Osteocyte (in vitro differentiated cells): ENCODE measurements at regions not wholly inside any gene's neighbourhood (a gene's known extent, or its start where the extent isn't known, plus 50 kb on each side); places are given as distances from the start of the nearest gene placed in this dataset.

Source experiments
- DNase-seq: peaks from one replicate; pipeline ENCODE4 v3.0.0; 2021; ENCODE audit warnings: mixed read lengths; ENCODE audit not compliant: unreplicated experiment; ENCODE audit errors: extremely low spot score
- H3K27ac Mint-ChIP-seq: one replicate; pipeline ENCODE4 v1.8.0; 2021; ENCODE audit warnings: mild to moderate bottlenecking, mixed read lengths; ENCODE audit not compliant: unreplicated experiment
- H3K27me3 Mint-ChIP-seq: one replicate; pipeline ENCODE4 v1.8.0; 2021; ENCODE audit warnings: mixed read lengths; ENCODE audit not compliant: unreplicated experiment
- H3K36me3 Mint-ChIP-seq: one replicate; pipeline ENCODE4 v1.8.0; 2021; ENCODE audit warnings: mixed read lengths; ENCODE audit not compliant: unreplicated experiment
- H3K4me1 Mint-ChIP-seq: one replicate; pipeline ENCODE4 v1.8.0; 2021; ENCODE audit warnings: mixed read lengths; ENCODE audit not compliant: unreplicated experiment
- H3K4me3 Mint-ChIP-seq: one replicate; pipeline ENCODE4 v1.8.0; 2021; ENCODE audit warnings: mild to moderate bottlenecking, moderate library complexity, mixed read lengths; ENCODE audit not compliant: unreplicated experiment
- H3K9me3 Mint-ChIP-seq: one replicate; pipeline ENCODE4 v1.8.0; 2021; ENCODE audit warnings: mixed read lengths; ENCODE audit not compliant: unreplicated experiment
- CTCF ChIP-seq: fragments of 200-600 bp; sonication (generic); IDR thresholded peaks from 2 replicates; pipeline ENCODE4 v1.5.0; 2021; ENCODE audit warnings: antibody characterized with exemption, mild to moderate bottlenecking, moderate library complexity

DNA sequence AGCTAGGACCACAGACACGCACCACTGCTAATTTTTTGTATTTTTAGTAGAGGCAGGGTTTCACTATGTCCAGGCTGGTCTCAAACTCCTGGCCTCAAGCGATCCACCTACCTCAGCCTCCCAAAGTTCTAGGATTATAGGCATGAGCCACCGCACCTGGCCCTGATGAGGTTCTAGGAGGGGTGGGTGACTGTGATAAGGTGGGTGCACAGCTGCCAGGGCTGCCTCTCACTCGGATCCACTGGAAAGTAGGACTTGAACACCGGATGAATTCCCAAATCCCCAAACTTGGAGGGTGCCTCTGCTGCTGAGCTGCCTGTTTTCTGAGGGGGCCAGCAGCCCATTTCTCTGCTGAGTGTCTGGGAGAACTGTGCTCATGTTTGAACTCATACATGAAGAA is 68.2 kb upstream of the PARP1 start:
- peaks cover 44% of the 10 kb centered on the region for H3K27me3 Mint-ChIP-seq
- no peaks in the 10 kb centered on the region for H3K9me3 Mint-ChIP-seq
- TF ChIP-seq CTCF: no peak
- no peaks in the 10 kb centered on the region for H3K36me3 Mint-ChIP-seq
- H3K27ac Mint-ChIP-seq: no peak overlapping the region
- no peak overlapping the region for H3K4me3 Mint-ChIP-seq
- no peak for DNase-seq
- no peaks in the 10 kb centered on the region for H3K4me1 Mint-ChIP-seq

DNA sequence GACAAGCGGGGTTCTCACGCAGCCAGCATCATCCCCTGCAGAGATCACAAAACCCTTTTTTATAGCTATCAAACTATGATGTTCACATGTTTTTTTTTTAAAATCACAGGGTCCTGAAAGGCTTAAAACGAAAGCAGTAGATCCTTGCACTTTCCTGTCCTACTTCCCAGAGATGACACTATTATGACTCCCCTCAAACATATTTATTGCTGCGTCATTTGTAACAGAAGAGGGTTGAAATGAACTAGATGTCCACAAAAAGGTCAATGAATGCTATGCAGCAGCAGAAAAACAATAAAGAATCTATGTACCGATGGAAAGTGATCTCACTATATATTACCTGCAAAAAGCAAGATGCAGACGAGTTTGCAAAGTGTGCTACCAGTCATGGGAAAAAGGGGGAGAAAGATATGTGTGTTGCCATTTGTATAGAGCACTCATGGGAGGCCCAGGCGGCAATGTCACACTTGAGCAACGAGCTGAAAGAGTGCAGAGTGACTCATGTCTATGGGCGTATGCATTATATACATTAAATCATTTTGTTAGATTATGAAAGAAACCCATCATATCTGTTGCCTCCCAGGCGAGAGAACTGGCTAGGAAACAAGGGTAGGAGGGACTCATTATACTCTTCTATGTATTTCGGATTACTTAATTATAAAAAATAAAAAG is 68.9 kb upstream of the PARP1 start:
- TF ChIP-seq CTCF: no peak
- H3K27ac Mint-ChIP-seq: no peak overlapping the region

DNA sequence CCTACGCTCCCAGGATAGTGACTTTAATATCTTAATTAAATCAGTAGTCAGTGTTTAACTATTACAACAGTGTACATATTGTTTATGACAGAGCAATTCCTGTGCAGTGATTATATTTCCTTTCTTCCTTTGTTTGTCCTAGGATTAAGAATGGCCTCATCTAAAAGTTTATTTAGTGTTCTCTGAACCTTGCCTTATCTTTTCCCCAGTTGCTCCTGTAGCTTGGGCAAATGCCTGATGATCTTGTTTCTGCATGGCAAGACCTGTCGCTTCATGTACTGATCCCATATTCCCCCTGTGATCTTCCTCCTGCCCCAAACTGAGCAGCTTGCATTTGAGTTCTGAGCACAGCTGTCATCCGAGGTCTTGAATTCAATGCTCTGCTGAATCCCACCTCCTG is 69.1 kb upstream of the STUM start:
- Mint-ChIP-seq H3K4me1 (no peaks in the 10 kb centered on the region), H3K27ac (no peak overlapping the region), H3K4me3 (no peak overlapping the region), H3K9me3 (no peaks in the 10 kb centered on the region), H3K27me3 (peaks cover 52% of the 10 kb centered on the region), H3K36me3 (no peaks in the 10 kb centered on the region)
- no peak for TF ChIP-seq CTCF
- DNase-seq: no peak

More for the DNA sequence above, 68.9 kb upstream of the PARP1 start:
- H3K36me3 Mint-ChIP-seq: no peaks in the 10 kb centered on the region
- H3K4me1 Mint-ChIP-seq: no peaks in the 10 kb centered on the region
- H3K27me3 Mint-ChIP-seq: peaks cover 41% of the 10 kb centered on the region
- H3K9me3 Mint-ChIP-seq: no peaks in the 10 kb centered on the region
- DNase-seq: no peak
- H3K4me3 Mint-ChIP-seq: no peak overlapping the region

DNA sequence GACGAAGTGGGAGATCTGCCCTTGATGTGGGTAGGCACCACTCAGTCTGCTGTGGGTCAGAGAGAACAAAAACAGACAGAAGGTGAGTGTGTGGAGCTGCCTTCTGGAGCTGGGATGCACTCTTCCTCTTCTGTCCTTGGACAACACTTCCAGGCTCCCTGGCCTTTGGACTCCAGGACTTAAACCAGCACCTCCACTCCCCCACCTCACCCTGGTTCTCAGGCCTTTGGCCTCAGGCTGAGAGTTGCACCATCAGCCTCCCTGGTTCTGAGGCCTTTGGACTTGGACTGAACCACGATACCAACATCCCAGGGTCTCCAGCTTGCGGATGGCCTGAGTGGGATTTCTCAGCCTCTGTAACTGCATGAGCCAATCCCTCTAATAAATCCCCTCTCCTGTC is 68.1 kb upstream of the STUM start:
- H3K27ac Mint-ChIP-seq: no peak overlapping the region
- no peaks in the 10 kb centered on the region for H3K4me1 Mint-ChIP-seq
- H3K27me3 Mint-ChIP-seq: peaks cover 54% of the 10 kb centered on the region
- no peak for DNase-seq
- no peak for TF ChIP-seq CTCF
- H3K36me3 Mint-ChIP-seq: no peaks in the 10 kb centered on the region
- H3K4me3 Mint-ChIP-seq: no peak overlapping the region
- no peaks in the 10 kb centered on the region for H3K9me3 Mint-ChIP-seq

DNA sequence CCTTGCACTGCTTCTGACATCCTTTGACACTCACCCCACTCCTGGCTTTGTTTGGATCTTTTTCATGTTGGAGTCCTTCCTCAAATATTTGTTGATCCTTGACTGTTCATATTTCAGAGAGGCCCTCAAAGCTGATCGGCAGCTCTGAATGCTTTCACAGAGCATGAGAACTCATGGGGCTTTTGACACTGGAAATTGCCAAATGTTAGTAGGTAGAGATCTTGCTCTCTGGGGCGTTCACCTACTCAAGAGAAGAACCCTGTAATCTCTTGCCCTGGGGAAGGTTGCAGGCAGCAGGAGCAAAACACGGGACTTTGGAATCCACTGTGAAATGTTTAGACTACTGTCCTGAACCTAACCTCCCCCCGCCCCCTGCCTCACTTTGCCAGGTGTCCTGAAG is 67.4 kb upstream of the STUM start:
- Mint-ChIP-seq H3K27ac (no peak overlapping the region), H3K4me1 (no peaks in the 10 kb centered on the region), H3K9me3 (no peaks in the 10 kb centered on the region), H3K27me3 (peaks cover 54% of the 10 kb centered on the region), H3K4me3 (no peak overlapping the region), H3K36me3 (no peaks in the 10 kb centered on the region)
- no peak for DNase-seq
- TF ChIP-seq CTCF: no peak
